ENCODE measurements at regions not wholly inside any gene's neighbourhood (a gene's known extent, or its start where the extent isn't known, plus 50 kb on each side); places are given as distances from the start of the nearest gene placed in this dataset.
"Not testable (repeated sequence)": the region's sequence is repeated elsewhere in the genome, so short reads cannot be mapped to it uniquely, and the experiment has no call there.

DNA sequence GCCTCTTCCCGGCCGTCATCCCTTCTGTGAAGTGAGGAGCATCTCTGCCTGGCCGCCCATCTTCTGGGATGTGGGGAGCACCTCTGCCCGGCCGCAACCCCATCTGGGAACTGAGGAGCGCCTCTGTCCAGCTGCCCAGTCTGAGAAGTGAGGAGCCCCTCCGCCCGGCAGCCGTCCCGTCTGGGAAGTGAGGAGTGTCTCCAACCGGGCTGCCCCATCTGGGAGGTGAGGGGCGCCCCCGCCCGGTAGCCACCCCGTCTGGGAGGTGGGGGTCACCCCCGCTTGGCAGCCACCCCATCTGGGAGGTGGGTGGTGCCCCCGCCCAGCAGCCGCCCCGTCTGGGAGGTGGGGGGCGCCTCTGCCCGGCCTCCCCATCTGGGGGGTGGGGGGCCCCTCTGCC is 142.3 kb downstream of the LAS1L start:
- ATAC-seq (no peak), DNase-seq (no peak)
- intact Hi-C loops (cut with DNase I; ENCODE audit: low total_unique reads): no loop called here
- no peak overlapping the region for H3K4me3 ChIP-seq
- H3K9me3 ChIP-seq: no peaks in the 10 kb centered on the region
- no peaks in the 10 kb centered on the region for H3K4me1 ChIP-seq
- in situ Hi-C loops (cut with MboI; ENCODE audit: low sequenced_read_pairs in 4 of 4): no loop called here
- H3K27me3 ChIP-seq: no peaks in the 10 kb centered on the region
- H3K27ac ChIP-seq: no peak overlapping the region
- no peaks in the 10 kb centered on the region for H3K36me3 ChIP-seq
- no peak for TF ChIP-seq POLR2A (IDR thresholded peaks at IDR 0.05)
- TF ChIP-seq, protein P1, sequence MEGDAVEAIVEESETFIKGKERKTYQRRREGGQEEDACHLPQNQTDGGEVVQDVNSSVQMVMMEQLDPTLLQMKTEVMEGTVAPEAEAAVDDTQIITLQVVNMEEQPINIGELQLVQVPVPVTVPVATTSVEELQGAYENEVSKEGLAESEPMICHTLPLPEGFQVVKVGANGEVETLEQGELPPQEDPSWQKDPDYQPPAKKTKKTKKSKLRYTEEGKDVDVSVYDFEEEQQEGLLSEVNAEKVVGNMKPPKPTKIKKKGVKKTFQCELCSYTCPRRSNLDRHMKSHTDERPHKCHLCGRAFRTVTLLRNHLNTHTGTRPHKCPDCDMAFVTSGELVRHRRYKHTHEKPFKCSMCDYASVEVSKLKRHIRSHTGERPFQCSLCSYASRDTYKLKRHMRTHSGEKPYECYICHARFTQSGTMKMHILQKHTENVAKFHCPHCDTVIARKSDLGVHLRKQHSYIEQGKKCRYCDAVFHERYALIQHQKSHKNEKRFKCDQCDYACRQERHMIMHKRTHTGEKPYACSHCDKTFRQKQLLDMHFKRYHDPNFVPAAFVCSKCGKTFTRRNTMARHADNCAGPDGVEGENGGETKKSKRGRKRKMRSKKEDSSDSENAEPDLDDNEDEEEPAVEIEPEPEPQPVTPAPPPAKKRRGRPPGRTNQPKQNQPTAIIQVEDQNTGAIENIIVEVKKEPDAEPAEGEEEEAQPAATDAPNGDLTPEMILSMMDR (IDR thresholded peaks at IDR 0.05 in 4 of 5, conservative IDR thresholded peaks at IDR 0.05 in 1 of 5): no peak

DNA sequence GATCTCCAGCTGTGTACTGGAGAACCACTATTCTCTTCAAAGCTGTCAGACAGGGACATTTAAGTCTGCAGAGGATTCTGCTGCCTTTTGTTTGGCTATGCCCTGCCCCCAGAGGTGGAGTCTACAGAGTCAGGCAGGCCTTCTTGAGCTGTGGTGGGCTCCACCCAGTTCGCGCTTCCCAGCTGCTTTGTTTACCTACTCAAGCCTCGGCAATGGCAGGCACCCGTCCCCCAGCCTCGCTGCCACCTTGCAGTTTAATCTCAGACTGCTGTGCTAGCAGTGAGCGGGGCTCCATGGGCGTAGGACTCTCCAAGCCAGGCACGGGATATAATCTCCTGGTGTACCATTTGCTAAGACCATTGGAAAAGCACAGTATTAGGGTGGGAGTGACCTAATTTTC is 145.5 kb downstream of the LAS1L start:
- intact Hi-C loops (cut with DNase I; ENCODE audit: low total_unique reads); H3K4me3 ChIP-seq; H3K9me3 ChIP-seq; H3K36me3 ChIP-seq; H3K27ac ChIP-seq; ATAC-seq; DNase-seq; H3K27me3 ChIP-seq; in situ Hi-C loops (cut with MboI; ENCODE audit: low sequenced_read_pairs in 4 of 4); H3K4me1 ChIP-seq: not testable (repeated sequence)
